HL-60 (cell line): ENCODE measurements at regions not wholly inside any gene's neighbourhood (a gene's known extent, or its start where the extent isn't known, plus 50 kb on each side); places are given as distances from the start of the nearest gene placed in this dataset.

Experiments used
- CTCF ChIP-seq: IDR thresholded peaks from one replicate; pipeline ENCODE4 v1.5.1; 2011; ENCODE audit warnings: low read length, control low read depth, inconsistent platforms; ENCODE audit not compliant: insufficient read depth
- GABPA ChIP-seq: IDR thresholded peaks from 2 replicates; pipeline ENCODE4 v1.6.1; 2012; ENCODE audit warnings: low read depth
- POLR2AphosphoS5 ChIP-seq: IDR thresholded peaks from 2 replicates; pipeline ENCODE4 v1.6.1; 2012; ENCODE audit warnings: low read depth

- TF ChIP-seq CTCF (no peak), POLR2AphosphoS5 (no peak), GABPA (no peak)
Measured at GRCh38 chr9:105854783-105855724, 160.7 kb downstream of the TMEM38B start.
